GM12873 (cell line): ENCODE measurements at regions not wholly inside any gene's neighbourhood (a gene's known extent, or its start where the extent isn't known, plus 50 kb on each side); places are given as distances from the start of the nearest gene placed in this dataset.

Experiments used
- TF ChIP-seq, protein P1 (sequence below): IDR thresholded peaks from 2 replicates; pipeline ENCODE4 v1.5.1; 2012; ENCODE audit warnings: low read depth, mild to moderate bottlenecking, moderate library complexity, low read length, control low read depth; ENCODE audit not compliant: insufficient read depth; ENCODE audit errors: missing control alignments

DNA sequence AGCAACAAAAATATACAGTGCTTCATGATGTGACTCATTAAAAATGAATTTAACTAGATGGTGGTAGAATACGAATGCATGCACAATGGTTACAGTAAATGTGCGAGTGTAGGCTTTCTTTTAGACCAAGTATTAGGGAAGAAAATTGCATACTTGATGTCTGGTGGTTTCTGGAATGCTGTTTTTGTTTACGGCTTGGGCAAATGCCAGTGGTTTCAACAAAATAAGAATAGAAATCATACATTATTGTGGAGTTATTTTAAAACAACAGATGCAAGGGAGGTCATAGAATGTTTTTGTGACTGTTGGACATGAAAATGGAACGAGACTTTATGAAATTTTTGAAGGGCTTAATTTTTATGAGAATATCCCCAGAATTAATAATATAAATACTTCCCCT lies 580.9 kb downstream of the PLCL1 start:
- TF ChIP-seq, protein P1, sequence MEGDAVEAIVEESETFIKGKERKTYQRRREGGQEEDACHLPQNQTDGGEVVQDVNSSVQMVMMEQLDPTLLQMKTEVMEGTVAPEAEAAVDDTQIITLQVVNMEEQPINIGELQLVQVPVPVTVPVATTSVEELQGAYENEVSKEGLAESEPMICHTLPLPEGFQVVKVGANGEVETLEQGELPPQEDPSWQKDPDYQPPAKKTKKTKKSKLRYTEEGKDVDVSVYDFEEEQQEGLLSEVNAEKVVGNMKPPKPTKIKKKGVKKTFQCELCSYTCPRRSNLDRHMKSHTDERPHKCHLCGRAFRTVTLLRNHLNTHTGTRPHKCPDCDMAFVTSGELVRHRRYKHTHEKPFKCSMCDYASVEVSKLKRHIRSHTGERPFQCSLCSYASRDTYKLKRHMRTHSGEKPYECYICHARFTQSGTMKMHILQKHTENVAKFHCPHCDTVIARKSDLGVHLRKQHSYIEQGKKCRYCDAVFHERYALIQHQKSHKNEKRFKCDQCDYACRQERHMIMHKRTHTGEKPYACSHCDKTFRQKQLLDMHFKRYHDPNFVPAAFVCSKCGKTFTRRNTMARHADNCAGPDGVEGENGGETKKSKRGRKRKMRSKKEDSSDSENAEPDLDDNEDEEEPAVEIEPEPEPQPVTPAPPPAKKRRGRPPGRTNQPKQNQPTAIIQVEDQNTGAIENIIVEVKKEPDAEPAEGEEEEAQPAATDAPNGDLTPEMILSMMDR, result no peak

DNA sequence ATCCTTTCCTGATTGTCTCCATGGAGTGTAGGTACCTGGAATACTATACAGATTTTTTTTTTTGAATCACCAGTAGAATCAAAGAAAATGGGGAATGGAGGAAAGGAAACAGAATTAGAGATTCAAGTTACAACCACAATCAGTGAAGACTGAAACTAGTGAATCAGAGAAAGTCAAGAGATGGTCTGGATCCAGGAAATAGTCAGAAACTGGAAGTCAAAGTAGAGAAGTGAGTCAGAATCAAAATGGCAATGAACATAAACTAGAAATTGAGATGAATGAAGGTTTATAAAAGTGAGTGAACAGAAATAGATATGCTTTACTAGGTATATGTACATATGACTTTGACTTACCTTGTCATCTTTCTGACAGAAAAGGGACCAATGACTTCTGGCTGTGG lies 579.0 kb downstream of the PLCL1 start:
- TF ChIP-seq, protein P1, result no peak

DNA sequence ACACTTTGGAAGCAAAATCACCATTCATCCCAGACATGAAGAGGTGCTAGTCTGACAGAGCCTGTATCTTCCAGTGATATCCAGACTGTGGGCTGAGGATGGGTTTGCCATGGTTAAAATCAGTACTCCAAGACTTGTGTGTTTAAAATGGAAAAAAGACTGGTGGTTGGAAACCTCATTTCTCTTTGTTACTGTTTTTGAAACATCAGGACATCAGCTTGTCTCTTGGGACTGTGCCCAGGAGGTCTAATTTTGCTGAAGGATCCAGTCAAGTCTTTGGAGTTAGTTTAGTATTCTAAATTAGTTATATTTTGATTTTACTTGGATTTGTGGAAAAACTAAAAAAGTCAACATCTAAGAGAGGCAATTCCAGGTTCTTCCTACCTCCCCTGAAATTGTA lies 578.4 kb downstream of the PLCL1 start:
- TF ChIP-seq, protein P1, result no peak

DNA sequence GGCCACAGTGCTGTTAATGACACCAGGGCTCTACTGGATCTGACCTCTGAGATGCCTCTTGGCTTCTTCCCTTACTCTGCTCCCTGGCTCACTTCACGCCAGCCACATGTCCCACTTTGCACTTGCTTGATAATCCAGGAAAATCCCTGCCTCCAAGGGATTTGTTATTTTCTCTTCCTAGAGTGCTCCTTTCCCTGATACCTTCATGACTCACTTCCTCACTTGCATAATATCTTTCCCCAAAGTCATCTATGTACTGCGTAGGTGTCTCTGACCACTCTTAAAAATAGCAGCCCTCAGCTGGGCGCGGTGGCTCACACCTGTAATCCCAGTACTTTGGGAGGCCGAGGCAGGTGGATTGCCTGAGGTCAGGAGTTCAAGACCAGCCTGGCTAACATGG lies 572.3 kb downstream of the PLCL1 start:
- TF ChIP-seq, protein P1, result no peak

DNA sequence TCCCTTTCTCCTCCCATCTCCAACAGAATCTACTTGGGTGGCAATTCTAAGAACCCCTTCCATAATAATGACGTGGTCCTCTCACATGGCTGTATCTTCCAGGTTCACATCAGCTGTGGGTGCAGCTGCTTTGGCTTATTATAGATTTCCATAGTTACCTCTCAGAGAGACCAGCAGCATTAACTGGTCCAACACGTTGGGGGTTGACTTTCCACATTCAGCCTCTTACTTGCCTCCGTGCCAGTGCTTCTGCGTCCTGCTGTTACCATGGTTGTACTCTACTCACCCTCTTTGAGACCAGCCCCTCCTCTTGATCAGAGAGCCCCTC lies 570.7 kb downstream of the PLCL1 start:
- TF ChIP-seq, protein P1, result no peak

DNA sequence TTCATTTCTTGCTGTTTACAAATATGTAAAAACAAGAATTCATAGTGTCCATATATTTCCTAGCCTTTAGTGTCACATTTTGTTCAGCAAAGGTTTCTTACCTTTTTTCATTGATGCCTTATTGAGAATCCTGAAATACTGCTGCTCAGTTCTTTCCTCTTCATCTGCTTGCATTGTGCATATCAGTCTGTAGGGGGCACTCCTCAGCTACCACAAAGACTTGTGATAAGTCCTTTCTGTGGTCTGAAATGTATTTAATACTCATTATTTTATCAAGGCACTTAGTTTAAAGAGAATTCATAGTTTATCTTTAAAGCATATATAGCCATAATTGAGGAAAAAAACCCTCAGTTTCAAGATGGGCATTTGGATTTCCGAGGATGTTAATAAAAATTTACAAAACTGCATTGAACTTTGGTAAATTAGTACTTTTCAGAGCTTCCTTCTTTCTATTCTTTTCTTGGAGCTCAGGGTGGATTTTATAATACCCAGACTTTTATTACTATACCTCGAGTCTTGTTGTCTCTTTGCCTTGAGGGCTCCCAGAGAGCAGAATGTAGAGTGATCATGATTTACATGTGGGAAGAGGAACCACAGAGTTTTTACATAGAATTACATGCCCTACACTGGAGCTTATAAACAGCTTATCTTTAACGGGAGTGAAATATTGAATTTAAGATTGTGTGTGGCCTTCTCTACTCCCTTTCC lies 570.1 kb downstream of the PLCL1 start:
- TF ChIP-seq, protein P1, result peak; percentile 71

DNA sequence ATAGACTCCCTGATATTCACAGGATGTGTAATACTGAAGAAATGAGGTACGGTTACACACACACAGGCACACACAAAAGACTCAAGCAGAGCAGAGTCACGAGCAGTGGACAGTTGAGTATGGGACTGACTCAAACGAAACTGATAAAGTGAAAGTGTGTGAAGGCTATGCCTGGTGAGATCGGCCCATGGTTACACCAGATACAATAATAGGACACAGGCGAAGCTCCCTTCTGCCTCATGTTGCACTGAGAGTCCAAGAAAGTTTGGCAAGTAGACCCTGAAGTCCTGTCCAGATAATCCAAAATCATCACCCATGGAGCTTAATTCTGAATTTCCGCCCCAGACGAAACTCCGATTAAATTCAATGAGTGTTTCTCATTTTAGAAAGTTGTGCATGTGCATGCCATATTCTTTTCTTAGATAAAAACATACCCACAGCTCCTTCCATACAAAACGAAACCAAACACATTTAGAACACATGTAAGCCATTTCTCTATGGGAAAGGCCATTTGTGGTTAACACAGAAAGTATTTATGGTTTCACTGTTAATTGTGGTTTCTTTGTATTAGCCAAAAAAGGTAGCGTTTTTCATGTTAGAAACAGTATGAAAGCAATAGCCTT lies 567.6 kb downstream of the PLCL1 start:
- TF ChIP-seq, protein P1, result no peak
